Nephron progenitor cell (in vitro differentiated cells): ENCODE measurements at regions not wholly inside any gene's neighbourhood (a gene's known extent, or its start where the extent isn't known, plus 50 kb on each side); places are given as distances from the start of the nearest gene placed in this dataset.

Source experiments
- DNase-seq: peaks from one replicate; pipeline ENCODE4 v3.0.0; 2021
- H3K27ac Mint-ChIP-seq: 2 replicates; pipeline ENCODE4 v1.8.0; 2021; ENCODE audit warnings: mild to moderate bottlenecking, moderate library complexity, mixed read lengths
- H3K27me3 Mint-ChIP-seq: 2 replicates; pipeline ENCODE4 v1.8.0; 2021; ENCODE audit warnings: mild to moderate bottlenecking, low read depth, mixed read lengths; ENCODE audit not compliant: poor library complexity
- H3K36me3 Mint-ChIP-seq: 2 replicates; pipeline ENCODE4 v1.8.0; 2021; ENCODE audit warnings: low read depth, mixed read lengths
- H3K4me1 Mint-ChIP-seq: 2 replicates; pipeline ENCODE4 v1.8.0; 2021; ENCODE audit warnings: mixed read lengths
- H3K4me3 Mint-ChIP-seq: 2 replicates; pipeline ENCODE4 v1.8.0; 2021; ENCODE audit warnings: mild to moderate bottlenecking, moderate library complexity, mixed read lengths
- H3K9me3 Mint-ChIP-seq: 2 replicates; pipeline ENCODE4 v1.8.0; 2021; ENCODE audit warnings: mild to moderate bottlenecking, moderate library complexity, mixed read lengths
- TF ChIP-seq, protein P1 (sequence below): fragments of 200-600 bp; sonication (generic); IDR thresholded peaks from 2 replicates; pipeline ENCODE4 v1.5.0; 2021; ENCODE audit warnings: antibody characterized with exemption

DNA sequence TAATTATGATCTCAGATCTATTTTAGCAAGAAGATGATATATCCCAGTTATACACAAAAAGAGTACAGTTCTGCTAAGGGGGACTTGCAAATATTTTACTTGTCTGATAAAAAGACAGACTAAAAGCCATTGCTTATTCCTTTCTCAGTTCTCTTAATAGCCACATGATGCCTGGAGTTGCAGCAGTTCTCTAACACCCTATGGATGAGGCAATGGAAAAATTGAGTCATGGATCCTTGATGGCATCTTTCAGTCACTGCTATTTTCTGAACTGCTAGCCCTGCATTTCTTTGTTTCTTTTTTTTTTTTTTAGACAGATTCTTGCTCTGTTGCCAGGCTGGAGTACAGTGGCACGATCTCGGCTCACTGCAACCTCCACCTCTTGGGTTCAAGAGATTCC, 1956.7 kb downstream of the C4orf33 start:
- Mint-ChIP-seq H3K4me1 (no peaks in the 10 kb centered on the region), H3K9me3 (peaks cover 5% of the 10 kb centered on the region), H3K27ac (no peak overlapping the region), H3K27me3 (no peaks in the 10 kb centered on the region), H3K4me3 (no peak overlapping the region), H3K36me3 (no peaks in the 10 kb centered on the region)
- no peak for DNase-seq
- TF ChIP-seq, protein P1, sequence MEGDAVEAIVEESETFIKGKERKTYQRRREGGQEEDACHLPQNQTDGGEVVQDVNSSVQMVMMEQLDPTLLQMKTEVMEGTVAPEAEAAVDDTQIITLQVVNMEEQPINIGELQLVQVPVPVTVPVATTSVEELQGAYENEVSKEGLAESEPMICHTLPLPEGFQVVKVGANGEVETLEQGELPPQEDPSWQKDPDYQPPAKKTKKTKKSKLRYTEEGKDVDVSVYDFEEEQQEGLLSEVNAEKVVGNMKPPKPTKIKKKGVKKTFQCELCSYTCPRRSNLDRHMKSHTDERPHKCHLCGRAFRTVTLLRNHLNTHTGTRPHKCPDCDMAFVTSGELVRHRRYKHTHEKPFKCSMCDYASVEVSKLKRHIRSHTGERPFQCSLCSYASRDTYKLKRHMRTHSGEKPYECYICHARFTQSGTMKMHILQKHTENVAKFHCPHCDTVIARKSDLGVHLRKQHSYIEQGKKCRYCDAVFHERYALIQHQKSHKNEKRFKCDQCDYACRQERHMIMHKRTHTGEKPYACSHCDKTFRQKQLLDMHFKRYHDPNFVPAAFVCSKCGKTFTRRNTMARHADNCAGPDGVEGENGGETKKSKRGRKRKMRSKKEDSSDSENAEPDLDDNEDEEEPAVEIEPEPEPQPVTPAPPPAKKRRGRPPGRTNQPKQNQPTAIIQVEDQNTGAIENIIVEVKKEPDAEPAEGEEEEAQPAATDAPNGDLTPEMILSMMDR = no peak

GRCh38 chr4:131054489-131055019, 1958.6 kb downstream of the C4orf33 start:
- no peaks in the 10 kb centered on the region for H3K36me3 Mint-ChIP-seq
- no peak for DNase-seq
- peaks cover 5% of the 10 kb centered on the region for H3K9me3 Mint-ChIP-seq
- H3K27me3 Mint-ChIP-seq = no peaks in the 10 kb centered on the region
- no peak overlapping the region for H3K27ac Mint-ChIP-seq
- TF ChIP-seq, protein P1 = no peak
- no peak overlapping the region for H3K4me3 Mint-ChIP-seq
- H3K4me1 Mint-ChIP-seq = no peaks in the 10 kb centered on the region

- no peak for DNase-seq
- H3K4me3 Mint-ChIP-seq = no peak overlapping the region
- H3K27ac Mint-ChIP-seq = no peak overlapping the region
- H3K27me3 Mint-ChIP-seq = no peaks in the 10 kb centered on the region
- no peaks in the 10 kb centered on the region for H3K36me3 Mint-ChIP-seq
- H3K9me3 Mint-ChIP-seq = peaks cover 25% of the 10 kb centered on the region
- no peaks in the 10 kb centered on the region for H3K4me1 Mint-ChIP-seq
- TF ChIP-seq, protein P1 = no peak
Observed at GRCh38 chr4:131061734-131062133, 1965.8 kb downstream of the C4orf33 start.

- H3K36me3 Mint-ChIP-seq = no peaks in the 10 kb centered on the region
- no peak for DNase-seq
- no peaks in the 10 kb centered on the region for H3K4me1 Mint-ChIP-seq
- H3K9me3 Mint-ChIP-seq = peaks cover 25% of the 10 kb centered on the region
- no peak overlapping the region for H3K27ac Mint-ChIP-seq
- no peak overlapping the region for H3K4me3 Mint-ChIP-seq
- H3K27me3 Mint-ChIP-seq = no peaks in the 10 kb centered on the region
- TF ChIP-seq, protein P1 = no peak
Observed at GRCh38 chr4:131063878-131064277, 1967.9 kb downstream of the C4orf33 start.

GRCh38 chr4:131081069-131081468, 1985.1 kb downstream of the C4orf33 start:
- Mint-ChIP-seq H3K36me3 (no peaks in the 10 kb centered on the region), H3K4me1 (no peaks in the 10 kb centered on the region), H3K9me3 (no peaks in the 10 kb centered on the region), H3K27ac (no peak overlapping the region), H3K4me3 (no peak overlapping the region), H3K27me3 (no peaks in the 10 kb centered on the region)
- no peak for DNase-seq
- TF ChIP-seq, protein P1 = no peak

DNA sequence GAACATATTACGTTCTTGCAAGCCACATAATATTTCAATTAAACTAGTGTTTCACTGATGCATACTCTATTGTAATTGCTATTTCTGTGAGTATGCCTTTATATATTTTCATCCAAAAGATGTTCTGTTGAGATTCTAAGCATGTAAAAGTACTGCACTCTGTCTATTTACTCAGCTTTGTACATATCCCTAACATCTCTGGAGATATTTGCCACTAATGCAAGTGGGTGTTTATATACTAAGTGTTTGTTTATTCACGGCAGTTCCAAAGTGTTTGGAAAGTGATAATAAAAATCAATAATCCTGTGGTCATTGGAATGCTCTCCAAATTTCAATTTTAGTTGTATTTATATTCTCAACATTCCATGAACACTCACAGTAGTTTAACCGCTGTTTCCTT, 1989.0 kb downstream of the C4orf33 start:
- Mint-ChIP-seq H3K27ac (no peak overlapping the region), H3K4me3 (no peak overlapping the region), H3K36me3 (no peaks in the 10 kb centered on the region), H3K27me3 (no peaks in the 10 kb centered on the region), H3K4me1 (no peaks in the 10 kb centered on the region), H3K9me3 (no peaks in the 10 kb centered on the region)
- TF ChIP-seq, protein P1 = no peak
- DNase-seq = no peak
